ENCODE measurements at regions not wholly inside any gene's neighbourhood (a gene's known extent, or its start where the extent isn't known, plus 50 kb on each side); places are given as distances from the start of the nearest gene placed in this dataset.
A peak's percentile ranks its signal among the peaks of the same experiment; 100 is the strongest.

DNA sequence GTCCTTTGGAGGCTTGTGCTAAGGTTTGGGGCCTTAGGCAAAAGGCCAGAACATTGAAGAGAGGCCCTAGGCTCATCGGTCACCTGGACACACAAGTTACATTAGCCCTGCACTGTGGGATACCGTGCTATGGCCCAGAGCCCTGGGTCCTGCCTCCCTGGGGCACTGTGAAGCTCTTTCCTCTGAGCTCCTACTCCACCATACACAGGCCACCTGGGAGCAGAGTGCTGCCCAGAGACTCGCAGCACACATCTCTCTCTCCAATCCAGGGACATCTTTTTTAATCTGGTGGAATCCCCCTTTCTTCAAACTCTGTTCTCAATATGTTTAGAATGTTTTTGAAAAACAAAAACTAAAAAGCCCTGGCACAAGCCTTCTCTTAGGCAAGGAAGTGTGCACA lies 314.2 kb upstream of the RGS6 start:
- H3K4me3 Mint-ChIP-seq, result no peak overlapping the region
- 0 out of 2 replicates have a peak overlapping the region, but pooled peaks have one; percentile 22 for H3K27ac Mint-ChIP-seq
- H3K4me3 ChIP-seq, result no peak overlapping the region
- H3K27ac ChIP-seq (ENCODE audit: low read depth), result no peak overlapping the region
- H4K20me1 ChIP-seq (replicated peaks; ENCODE audit: insufficient read depth), result no peaks in the 10 kb centered on the region
- H3K4me1 ChIP-seq (ENCODE audit: insufficient read depth), result peaks cover 4% of the 10 kb centered on the region; the same call in 1 of the 2 replicates
- no peak overlapping the region for H3K4me2 ChIP-seq
- peaks cover 12% of the 10 kb centered on the region for H3K9me2 ChIP-seq (ENCODE audit: insufficient read depth)
- TF ChIP-seq, protein P1, sequence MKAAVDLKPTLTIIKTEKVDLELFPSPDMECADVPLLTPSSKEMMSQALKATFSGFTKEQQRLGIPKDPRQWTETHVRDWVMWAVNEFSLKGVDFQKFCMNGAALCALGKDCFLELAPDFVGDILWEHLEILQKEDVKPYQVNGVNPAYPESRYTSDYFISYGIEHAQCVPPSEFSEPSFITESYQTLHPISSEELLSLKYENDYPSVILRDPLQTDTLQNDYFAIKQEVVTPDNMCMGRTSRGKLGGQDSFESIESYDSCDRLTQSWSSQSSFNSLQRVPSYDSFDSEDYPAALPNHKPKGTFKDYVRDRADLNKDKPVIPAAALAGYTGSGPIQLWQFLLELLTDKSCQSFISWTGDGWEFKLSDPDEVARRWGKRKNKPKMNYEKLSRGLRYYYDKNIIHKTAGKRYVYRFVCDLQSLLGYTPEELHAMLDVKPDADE (IDR thresholded peaks at IDR 0.05), result no peak
- TF ChIP-seq EZH2 (IDR thresholded peaks at IDR 0.05; ENCODE audit: low read depth, unreplicated experiment) (no peak), POLR2AphosphoS5 (IDR thresholded peaks at IDR 0.05; ENCODE audit: low read depth) (no peak), EZH2phosphoT487 (IDR thresholded peaks at IDR 0.05; ENCODE audit: unreplicated experiment) (no peak), ZNF331 (CRISPR knock-in tag; IDR thresholded peaks at IDR 0.05; ENCODE audit: low read depth) (no peak), ZNF114 (CRISPR knock-in tag; IDR thresholded peaks at IDR 0.05) (no peak), NANOG (IDR thresholded peaks at IDR 0.05; ENCODE audit: borderline replicate concordance) (no peak), JUNB (IDR thresholded peaks at IDR 0.05; ENCODE audit: unreplicated experiment) (no peak), CREB1 (CRISPR knock-in tag; IDR thresholded peaks at IDR 0.05; ENCODE audit: low read depth) (no peak), STAT1 (IDR thresholded peaks at IDR 0.05; ENCODE audit: unreplicated experiment) (no peak)
- TF ChIP-seq, protein P2, sequence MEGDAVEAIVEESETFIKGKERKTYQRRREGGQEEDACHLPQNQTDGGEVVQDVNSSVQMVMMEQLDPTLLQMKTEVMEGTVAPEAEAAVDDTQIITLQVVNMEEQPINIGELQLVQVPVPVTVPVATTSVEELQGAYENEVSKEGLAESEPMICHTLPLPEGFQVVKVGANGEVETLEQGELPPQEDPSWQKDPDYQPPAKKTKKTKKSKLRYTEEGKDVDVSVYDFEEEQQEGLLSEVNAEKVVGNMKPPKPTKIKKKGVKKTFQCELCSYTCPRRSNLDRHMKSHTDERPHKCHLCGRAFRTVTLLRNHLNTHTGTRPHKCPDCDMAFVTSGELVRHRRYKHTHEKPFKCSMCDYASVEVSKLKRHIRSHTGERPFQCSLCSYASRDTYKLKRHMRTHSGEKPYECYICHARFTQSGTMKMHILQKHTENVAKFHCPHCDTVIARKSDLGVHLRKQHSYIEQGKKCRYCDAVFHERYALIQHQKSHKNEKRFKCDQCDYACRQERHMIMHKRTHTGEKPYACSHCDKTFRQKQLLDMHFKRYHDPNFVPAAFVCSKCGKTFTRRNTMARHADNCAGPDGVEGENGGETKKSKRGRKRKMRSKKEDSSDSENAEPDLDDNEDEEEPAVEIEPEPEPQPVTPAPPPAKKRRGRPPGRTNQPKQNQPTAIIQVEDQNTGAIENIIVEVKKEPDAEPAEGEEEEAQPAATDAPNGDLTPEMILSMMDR (conservative IDR thresholded peaks at IDR 0.05; ENCODE audit: low read depth in 2 of 2), result no peak
- TF ChIP-seq, protein P3, sequence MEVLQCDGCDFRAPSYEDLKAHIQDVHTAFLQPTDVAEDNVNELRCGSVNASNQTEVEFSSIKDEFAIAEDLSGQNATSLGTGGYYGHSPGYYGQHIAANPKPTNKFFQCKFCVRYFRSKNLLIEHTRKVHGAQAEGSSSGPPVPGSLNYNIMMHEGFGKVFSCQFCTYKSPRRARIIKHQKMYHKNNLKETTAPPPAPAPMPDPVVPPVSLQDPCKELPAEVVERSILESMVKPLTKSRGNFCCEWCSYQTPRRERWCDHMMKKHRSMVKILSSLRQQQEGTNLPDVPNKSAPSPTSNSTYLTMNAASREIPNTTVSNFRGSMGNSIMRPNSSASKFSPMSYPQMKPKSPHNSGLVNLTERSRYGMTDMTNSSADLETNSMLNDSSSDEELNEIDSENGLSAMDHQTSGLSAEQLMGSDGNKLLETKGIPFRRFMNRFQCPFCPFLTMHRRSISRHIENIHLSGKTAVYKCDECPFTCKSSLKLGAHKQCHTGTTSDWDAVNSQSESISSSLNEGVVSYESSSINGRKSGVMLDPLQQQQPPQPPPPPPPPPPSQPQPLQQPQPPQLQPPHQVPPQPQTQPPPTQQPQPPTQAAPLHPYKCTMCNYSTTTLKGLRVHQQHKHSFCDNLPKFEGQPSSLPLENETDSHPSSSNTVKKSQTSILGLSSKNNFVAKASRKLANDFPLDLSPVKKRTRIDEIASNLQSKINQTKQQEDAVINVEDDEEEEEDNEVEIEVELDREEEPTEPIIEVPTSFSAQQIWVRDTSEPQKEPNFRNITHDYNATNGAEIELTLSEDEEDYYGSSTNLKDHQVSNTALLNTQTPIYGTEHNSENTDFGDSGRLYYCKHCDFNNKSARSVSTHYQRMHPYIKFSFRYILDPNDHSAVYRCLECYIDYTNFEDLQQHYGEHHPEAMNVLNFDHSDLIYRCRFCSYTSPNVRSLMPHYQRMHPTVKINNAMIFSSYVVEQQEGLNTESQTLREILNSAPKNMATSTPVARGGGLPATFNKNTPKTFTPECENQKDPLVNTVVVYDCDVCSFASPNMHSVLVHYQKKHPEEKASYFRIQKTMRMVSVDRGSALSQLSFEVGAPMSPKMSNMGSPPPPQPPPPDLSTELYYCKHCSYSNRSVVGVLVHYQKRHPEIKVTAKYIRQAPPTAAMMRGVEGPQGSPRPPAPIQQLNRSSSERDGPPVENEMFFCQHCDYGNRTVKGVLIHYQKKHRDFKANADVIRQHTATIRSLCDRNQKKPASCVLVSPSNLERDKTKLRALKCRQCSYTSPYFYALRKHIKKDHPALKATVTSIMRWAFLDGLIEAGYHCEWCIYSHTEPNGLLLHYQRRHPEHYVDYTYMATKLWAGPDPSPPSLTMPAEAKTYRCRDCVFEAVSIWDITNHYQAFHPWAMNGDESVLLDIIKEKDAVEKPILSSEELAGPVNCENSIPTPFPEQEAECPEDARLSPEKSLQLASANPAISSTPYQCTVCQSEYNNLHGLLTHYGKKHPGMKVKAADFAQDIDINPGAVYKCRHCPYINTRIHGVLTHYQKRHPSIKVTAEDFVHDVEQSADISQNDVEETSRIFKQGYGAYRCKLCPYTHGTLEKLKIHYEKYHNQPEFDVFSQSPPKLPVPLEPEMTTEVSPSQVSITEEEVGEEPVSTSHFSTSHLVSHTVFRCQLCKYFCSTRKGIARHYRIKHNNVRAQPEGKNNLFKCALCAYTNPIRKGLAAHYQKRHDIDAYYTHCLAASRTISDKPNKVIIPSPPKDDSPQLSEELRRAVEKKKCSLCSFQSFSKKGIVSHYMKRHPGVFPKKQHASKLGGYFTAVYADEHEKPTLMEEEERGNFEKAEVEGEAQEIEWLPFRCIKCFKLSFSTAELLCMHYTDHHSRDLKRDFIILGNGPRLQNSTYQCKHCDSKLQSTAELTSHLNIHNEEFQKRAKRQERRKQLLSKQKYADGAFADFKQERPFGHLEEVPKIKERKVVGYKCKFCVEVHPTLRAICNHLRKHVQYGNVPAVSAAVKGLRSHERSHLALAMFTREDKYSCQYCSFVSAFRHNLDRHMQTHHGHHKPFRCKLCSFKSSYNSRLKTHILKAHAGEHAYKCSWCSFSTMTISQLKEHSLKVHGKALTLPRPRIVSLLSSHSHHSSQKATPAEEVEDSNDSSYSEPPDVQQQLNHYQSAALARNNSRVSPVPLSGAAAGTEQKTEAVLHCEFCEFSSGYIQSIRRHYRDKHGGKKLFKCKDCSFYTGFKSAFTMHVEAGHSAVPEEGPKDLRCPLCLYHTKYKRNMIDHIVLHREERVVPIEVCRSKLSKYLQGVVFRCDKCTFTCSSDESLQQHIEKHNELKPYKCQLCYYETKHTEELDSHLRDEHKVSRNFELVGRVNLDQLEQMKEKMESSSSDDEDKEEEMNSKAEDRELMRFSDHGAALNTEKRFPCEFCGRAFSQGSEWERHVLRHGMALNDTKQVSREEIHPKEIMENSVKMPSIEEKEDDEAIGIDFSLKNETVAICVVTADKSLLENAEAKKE (CRISPR knock-in tag; IDR thresholded peaks at IDR 0.05), result no peak
- peaks cover 2% of the 10 kb centered on the region for H3K27me3 Mint-ChIP-seq (ENCODE audit: insufficient read depth, low read depth, poor library complexity)
- H3F3A ChIP-seq (replicated peaks; ENCODE audit: low read depth), result no peaks in the 10 kb centered on the region
- H3K4me1 Mint-ChIP-seq, result peaks cover 32% of the 10 kb centered on the region
- H3K27me3 ChIP-seq (ENCODE audit: insufficient read depth), result no peaks in the 10 kb centered on the region
- DNase-seq (ENCODE audit: low spot score) (no peak), ATAC-seq (peak; percentile 62)
- 0 out of 2 replicates have a peak, but pooled peaks cover 6% of the 10 kb centered on the region for H3K79me2 ChIP-seq (replicated peaks; ENCODE audit: insufficient read depth)
- peaks cover 9% of the 10 kb centered on the region for H3K36me3 Mint-ChIP-seq (ENCODE audit: low read depth)
- no peak overlapping the region for H2AFZ ChIP-seq
- H3K9me3 Mint-ChIP-seq, result no peaks in the 10 kb centered on the region
- H3K36me3 ChIP-seq (ENCODE audit: insufficient read depth), result no peaks in the 10 kb centered on the region

Data from GM23338 (cell line).